MM.1S (cell line): ENCODE measurements at regions not wholly inside any gene's neighbourhood (a gene's known extent, or its start where the extent isn't known, plus 50 kb on each side); places are given as distances from the start of the nearest gene placed in this dataset.

Experiments
- DNase-seq: peaks from one replicate; pipeline ENCODE4 v3.0.0-alpha.2; 2015
- H2AFZ ChIP-seq: fragments of 300-600 bp; sonication (generic); 2 replicates; pipeline ENCODE4 v1.6.0; 2016; ENCODE audit warnings: antibody characterized with exemption, low read length
- H3F3A ChIP-seq: fragments of 300-600 bp; sonication (generic); 2 replicates; pipeline ENCODE4 v1.6.1; 2016; ENCODE audit warnings: mild to moderate bottlenecking, antibody characterized with exemption, low read length, moderate library complexity, mixed read lengths; ENCODE audit not compliant: insufficient read depth
- H3K27ac ChIP-seq: fragments of 300-600 bp; sonication (generic); 2 replicates; pipeline ENCODE4 v1.5.1; 2016; ENCODE audit warnings: mild to moderate bottlenecking, low read length
- H3K27me3 ChIP-seq: fragments of 300-600 bp; sonication (generic); replicated peaks from 2 replicates; pipeline ENCODE4 v1.6.0; 2016; ENCODE audit warnings: low read length; ENCODE audit not compliant: insufficient read depth
- H3K36me3 ChIP-seq: fragments of 300-600 bp; sonication (generic); replicated peaks from 2 replicates; pipeline ENCODE4 v1.6.1; 2016; ENCODE audit warnings: mild to moderate bottlenecking, low read length, mixed read lengths; ENCODE audit not compliant: insufficient read depth
- H3K4me1 ChIP-seq: fragments of 300-600 bp; sonication (generic); 2 replicates; pipeline ENCODE4 v1.6.1; 2016; ENCODE audit warnings: low read length, mixed read lengths
- H3K4me2 ChIP-seq: fragments of 300-600 bp; sonication (generic); 2 replicates; pipeline ENCODE4 v1.6.0; 2016; ENCODE audit warnings: low read depth, low read length
- H3K4me3 ChIP-seq: fragments of 300-600 bp; sonication (generic); 2 replicates; pipeline ENCODE4 v1.5.1; 2016; ENCODE audit warnings: low read length, mixed read lengths
- H3K79me2 ChIP-seq: fragments of 300-600 bp; sonication (generic); 2 replicates; pipeline ENCODE4 v1.6.1; 2016; ENCODE audit warnings: mixed run types, low read length, mixed read lengths
- H3K9ac ChIP-seq: fragments of 300-600 bp; sonication (generic); 2 replicates; pipeline ENCODE4 v1.6.1; 2016; ENCODE audit warnings: low read length, mixed read lengths
- H3K9me2 ChIP-seq: fragments of 300-600 bp; sonication (generic); replicated peaks from 2 replicates; pipeline ENCODE4 v1.6.1; 2016; ENCODE audit warnings: mild to moderate bottlenecking, low read length, mixed read lengths; ENCODE audit not compliant: insufficient read depth
- H3K9me3 ChIP-seq: fragments of 300-600 bp; sonication (generic); replicated peaks from 2 replicates; pipeline ENCODE4 v1.6.1; 2016; ENCODE audit warnings: mild to moderate bottlenecking, low read length, mixed read lengths; ENCODE audit not compliant: insufficient read depth
- H4K20me1 ChIP-seq: fragments of 300-600 bp; sonication (generic); 2 replicates; pipeline ENCODE4 v1.6.1; 2016; ENCODE audit warnings: mild to moderate bottlenecking, low read length, moderate library complexity, mixed read lengths; ENCODE audit not compliant: insufficient read depth
- EZH2 ChIP-seq: fragments of 300-600 bp; sonication (generic); optimal IDR thresholded peaks from 2 replicates; pipeline ENCODE3; 2017; ENCODE audit warnings: low read depth, mild to moderate bottlenecking, antibody characterized with exemption, low read length, mixed read lengths
- EZH2phosphoT487 ChIP-seq: fragments of 300-600 bp; sonication (generic); IDR thresholded peaks from 2 replicates; pipeline ENCODE4 v1.6.1; 2018; ENCODE audit warnings: antibody characterized with exemption, low read length
- TF ChIP-seq, protein P1 (sequence below): fragments of 300-600 bp; sonication (generic); IDR thresholded peaks from 2 replicates; pipeline ENCODE4 v1.5.1; 2016; ENCODE audit warnings: antibody characterized with exemption, low read length, mixed read lengths

- TF ChIP-seq EZH2phosphoT487 = no peak
- TF ChIP-seq, protein P1, sequence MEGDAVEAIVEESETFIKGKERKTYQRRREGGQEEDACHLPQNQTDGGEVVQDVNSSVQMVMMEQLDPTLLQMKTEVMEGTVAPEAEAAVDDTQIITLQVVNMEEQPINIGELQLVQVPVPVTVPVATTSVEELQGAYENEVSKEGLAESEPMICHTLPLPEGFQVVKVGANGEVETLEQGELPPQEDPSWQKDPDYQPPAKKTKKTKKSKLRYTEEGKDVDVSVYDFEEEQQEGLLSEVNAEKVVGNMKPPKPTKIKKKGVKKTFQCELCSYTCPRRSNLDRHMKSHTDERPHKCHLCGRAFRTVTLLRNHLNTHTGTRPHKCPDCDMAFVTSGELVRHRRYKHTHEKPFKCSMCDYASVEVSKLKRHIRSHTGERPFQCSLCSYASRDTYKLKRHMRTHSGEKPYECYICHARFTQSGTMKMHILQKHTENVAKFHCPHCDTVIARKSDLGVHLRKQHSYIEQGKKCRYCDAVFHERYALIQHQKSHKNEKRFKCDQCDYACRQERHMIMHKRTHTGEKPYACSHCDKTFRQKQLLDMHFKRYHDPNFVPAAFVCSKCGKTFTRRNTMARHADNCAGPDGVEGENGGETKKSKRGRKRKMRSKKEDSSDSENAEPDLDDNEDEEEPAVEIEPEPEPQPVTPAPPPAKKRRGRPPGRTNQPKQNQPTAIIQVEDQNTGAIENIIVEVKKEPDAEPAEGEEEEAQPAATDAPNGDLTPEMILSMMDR = no peak
- TF ChIP-seq EZH2 = no peak
- no peak overlapping the region for H3K27ac ChIP-seq
- no peaks in the 10 kb centered on the region for H3F3A ChIP-seq
- H3K9me3 ChIP-seq = no peaks in the 10 kb centered on the region
- H3K4me3 ChIP-seq = no peak overlapping the region
- no peak for DNase-seq
- no peaks in the 10 kb centered on the region for H3K79me2 ChIP-seq
- no peaks in the 10 kb centered on the region for H3K4me1 ChIP-seq
- no peaks in the 10 kb centered on the region for H3K27me3 ChIP-seq
- no peak overlapping the region for H3K4me2 ChIP-seq
- no peak overlapping the region for H2AFZ ChIP-seq
- H3K9me2 ChIP-seq = no peaks in the 10 kb centered on the region
- H3K9ac ChIP-seq = no peak overlapping the region
- H3K36me3 ChIP-seq = no peaks in the 10 kb centered on the region
- H4K20me1 ChIP-seq = no peaks in the 10 kb centered on the region
Measured at GRCh38 chr1:38577385-38577784, 282.2 kb downstream of the RRAGC start.

GRCh38 chr1:38576241-38576640, 283.3 kb downstream of the RRAGC start:
- Histone ChIP-seq H3K4me2 (no peak overlapping the region), H3K79me2 (no peaks in the 10 kb centered on the region), H3K36me3 (no peaks in the 10 kb centered on the region), H3K4me3 (no peak overlapping the region), H3K4me1 (no peaks in the 10 kb centered on the region), H4K20me1 (no peaks in the 10 kb centered on the region), H3F3A (no peaks in the 10 kb centered on the region), H3K9ac (no peak overlapping the region), H3K27me3 (no peaks in the 10 kb centered on the region), H3K9me3 (no peaks in the 10 kb centered on the region), H3K9me2 (no peaks in the 10 kb centered on the region), H3K27ac (no peak overlapping the region), H2AFZ (no peak overlapping the region)
- no peak for TF ChIP-seq EZH2
- TF ChIP-seq, protein P1 = no peak
- no peak for TF ChIP-seq EZH2phosphoT487
- DNase-seq = no peak

- Histone ChIP-seq H3K27me3 (no peaks in the 10 kb centered on the region), H3K9me3 (no peaks in the 10 kb centered on the region), H4K20me1 (no peaks in the 10 kb centered on the region), H3F3A (no peaks in the 10 kb centered on the region), H3K79me2 (no peaks in the 10 kb centered on the region), H3K27ac (no peak overlapping the region), H3K4me1 (no peaks in the 10 kb centered on the region), H3K36me3 (no peaks in the 10 kb centered on the region), H2AFZ (no peak overlapping the region), H3K4me2 (no peak overlapping the region), H3K9ac (no peak overlapping the region), H3K9me2 (no peaks in the 10 kb centered on the region), H3K4me3 (no peak overlapping the region)
- DNase-seq = no peak
- TF ChIP-seq EZH2 = no peak
- no peak for TF ChIP-seq EZH2phosphoT487
- TF ChIP-seq, protein P1 = no peak
Measured at GRCh38 chr1:38571726-38572125, 287.8 kb downstream of the RRAGC start.
